ENCODE measurements at regions not wholly inside any gene's neighbourhood (a gene's known extent, or its start where the extent isn't known, plus 50 kb on each side); places are given as distances from the start of the nearest gene placed in this dataset.

DNA sequence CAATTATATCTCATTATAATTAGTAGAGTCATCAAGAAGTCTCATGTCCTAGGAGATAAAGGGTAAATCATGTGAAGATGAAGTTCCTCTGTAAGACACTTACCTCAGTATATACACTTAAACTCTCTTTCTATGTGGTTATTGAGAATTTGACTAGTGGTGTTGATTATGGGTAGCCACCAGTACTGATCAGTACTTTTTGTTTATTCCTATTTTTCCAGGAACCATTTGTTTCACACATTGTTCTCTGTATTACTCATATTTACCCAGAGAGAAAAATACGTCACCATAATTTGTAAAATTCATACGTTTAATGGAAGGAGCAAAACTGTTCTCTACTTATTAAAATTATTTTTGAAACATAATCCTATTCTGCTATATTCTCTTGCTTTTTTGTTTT lies 55.8 kb upstream of the PRDM8 start:
- 82 to 91% (median 86%) methylated on average over 2 of the region's 2 CpGs for WGBS, 5 donors
- H3K27me3 ChIP-seq (replicated peaks in 1 of 7): no peaks in the 10 kb centered on the region
- intact Hi-C loops (cut with DNase I; ENCODE audit: low total_unique reads): no loop called here

GRCh38 chr4:80140194-80140593 lies 57.1 kb upstream of the PRDM8 start:
- TF ChIP-seq CTCF (IDR thresholded peaks at IDR 0.05 in 8 of 11, conservative IDR thresholded peaks at IDR 0.05 in 3 of 11) (no peak), POLR2AphosphoS5 (IDR thresholded peaks at IDR 0.05) (no peak), POLR2A (IDR thresholded peaks at IDR 0.05) (no peak)
- peak overlapping the region in 5 of 8 donors; percentile 32 to 74 (median 64) for H3K27ac ChIP-seq
- H3K36me3 ChIP-seq: no peaks in the 10 kb centered on the region
- H3K4me3 ChIP-seq: peak overlapping the region in 1 of 8 donors; percentile 0
- DNase-seq: no peak
- H3K27me3 ChIP-seq (replicated peaks in 1 of 7): no peaks in the 10 kb centered on the region
- WGBS, 5 donors: 65 to 81% (median 74%) methylated on average over 2 of the region's 2 CpGs
- intact Hi-C loops (cut with DNase I; ENCODE audit: low total_unique reads): no loop called here
- H3K4me1 ChIP-seq: peaks cover 0 to 40% (median 16%) of the 10 kb centered on the region in 6 donors
- no peaks in the 10 kb centered on the region for H3K9me3 ChIP-seq

More for the DNA sequence above, 55.8 kb upstream of the PRDM8 start:
- DNase-seq: no peak
- H3K27ac ChIP-seq: peak overlapping the region in 1 of 8 donors; percentile 58
- H3K9me3 ChIP-seq: no peaks in the 10 kb centered on the region
- H3K4me3 ChIP-seq: no peak overlapping the region
- no peak for TF ChIP-seq CTCF (IDR thresholded peaks at IDR 0.05 in 8 of 11, conservative IDR thresholded peaks at IDR 0.05 in 3 of 11)
- TF ChIP-seq POLR2A (IDR thresholded peaks at IDR 0.05): no peak
- no peak for TF ChIP-seq POLR2AphosphoS5 (IDR thresholded peaks at IDR 0.05)
- H3K4me1 ChIP-seq: peaks cover 0 to 40% (median 16%) of the 10 kb centered on the region in 6 donors
- no peaks in the 10 kb centered on the region for H3K36me3 ChIP-seq

- 48 to 70% (median 60%) methylated on average over 3 of the region's 3 CpGs for WGBS, 5 donors
- Histone ChIP-seq H3K4me1 (peaks cover 0 to 40% (median 16%) of the 10 kb centered on the region in 6 donors), H3K4me3 (no peak overlapping the region), H3K27me3 (replicated peaks in 1 of 7) (no peaks in the 10 kb centered on the region), H3K27ac (peak overlapping the region in 5 of 8 donors; percentile 32 to 74 (median 64)), H3K36me3 (no peaks in the 10 kb centered on the region), H3K9me3 (no peaks in the 10 kb centered on the region)
- TF ChIP-seq CTCF (IDR thresholded peaks at IDR 0.05 in 8 of 11, conservative IDR thresholded peaks at IDR 0.05 in 3 of 11): no peak
- no peak for TF ChIP-seq POLR2AphosphoS5 (IDR thresholded peaks at IDR 0.05)
- no peak for TF ChIP-seq POLR2A (IDR thresholded peaks at IDR 0.05)
- intact Hi-C loops (cut with DNase I; ENCODE audit: low total_unique reads): no loop called here
- no peak for DNase-seq
These were observed 57.6 kb upstream of the PRDM8 start for GRCh38 chr4:80139671-80140070.

GRCh38 chr4:80138551-80139538 lies 58.5 kb upstream of the PRDM8 start:
- Histone ChIP-seq H3K4me3 (no peak overlapping the region), H3K27ac (peak overlapping the region in 5 of 8 donors; percentile 3 to 74 (median 64)), H3K36me3 (no peaks in the 10 kb centered on the region), H3K4me1 (peaks cover 0 to 40% (median 16%) of the 10 kb centered on the region in 6 donors), H3K9me3 (no peaks in the 10 kb centered on the region), H3K27me3 (replicated peaks in 1 of 7) (no peaks in the 10 kb centered on the region)
- WGBS, 5 donors: 41 to 57% (median 43%) methylated on average over 2 of the region's 2 CpGs
- intact Hi-C loops (cut with DNase I; ENCODE audit: low total_unique reads): no loop called here
- no peak for TF ChIP-seq POLR2A (IDR thresholded peaks at IDR 0.05)
- no peak for TF ChIP-seq POLR2AphosphoS5 (IDR thresholded peaks at IDR 0.05)
- TF ChIP-seq CTCF (IDR thresholded peaks at IDR 0.05 in 8 of 11, conservative IDR thresholded peaks at IDR 0.05 in 3 of 11): no peak
- DNase-seq: peak; percentile 49
